HEK293T (cell line): ENCODE measurements at regions not wholly inside any gene's neighbourhood (a gene's known extent, or its start where the extent isn't known, plus 50 kb on each side); places are given as distances from the start of the nearest gene placed in this dataset.

Source experiments
- CTCF ChIA-PET: fragments of 350-600 bp; formaldehyde crosslinking; extraction: SDS; loops from one replicate; lab custom pipeline; 2021; ENCODE audit warnings: antibody characterized with exemption, inconsistent platforms; lab: Yijun Ruan, JAX
- POLR2A ChIA-PET: fragments of 350-600 bp; formaldehyde crosslinking; extraction: SDS; loops from one replicate; lab custom pipeline; 2020; ENCODE audit warnings: antibody characterized with exemption, inconsistent platforms; lab: Yijun Ruan, JAX
- DNase-seq: peaks from one replicate; pipeline ENCODE4 v3.0.0; 2012; ENCODE audit warnings: mixed read lengths; ENCODE audit errors: extremely low spot score
- ARNT ChIP-seq: fragments of 450-650 bp; IDR thresholded peaks from 2 replicates; pipeline ENCODE4 v1.6.1; 2017; ENCODE audit warnings: mild to moderate bottlenecking
- BHLHE40 ChIP-seq: fragments of 450-650 bp; IDR thresholded peaks from 2 replicates; pipeline ENCODE4 v1.6.1; 2016; ENCODE audit warnings: mild to moderate bottlenecking, moderate library complexity, borderline replicate concordance
- CTBP1 ChIP-seq: fragments of 450-650 bp; IDR thresholded peaks from 2 replicates; pipeline ENCODE4 v1.6.1; 2016; ENCODE audit warnings: borderline replicate concordance
- ELF4 ChIP-seq: fragments of 450-650 bp; IDR thresholded peaks from 2 replicates; pipeline ENCODE4 v1.6.1; 2017; ENCODE audit warnings: antibody characterized with exemption
- FOXA1 ChIP-seq: fragments of 450-650 bp; IDR thresholded peaks from 2 replicates; pipeline ENCODE4 v1.6.1; 2016; ENCODE audit warnings: mild to moderate bottlenecking
- FOXK2 ChIP-seq: fragments of 450-650 bp; IDR thresholded peaks from 2 replicates; pipeline ENCODE4 v1.6.1; 2016; ENCODE audit warnings: mild to moderate bottlenecking
- FOXM1 ChIP-seq: fragments of 450-650 bp; IDR thresholded peaks from 2 replicates; pipeline ENCODE4 v1.6.1; 2017; ENCODE audit warnings: mild to moderate bottlenecking, borderline replicate concordance
- HDGF ChIP-seq: fragments of 450-650 bp; IDR thresholded peaks from 2 replicates; pipeline ENCODE4 v1.6.1; 2017; ENCODE audit warnings: antibody characterized with exemption, borderline replicate concordance
- L3MBTL2 ChIP-seq: fragments of 450-650 bp; conservative IDR thresholded peaks from 2 replicates; pipeline ENCODE4 v1.6.1; 2016; ENCODE audit warnings: mild to moderate bottlenecking
- LEF1 ChIP-seq: fragments of 450-650 bp; IDR thresholded peaks from 2 replicates; pipeline ENCODE4 v1.6.1; 2017; ENCODE audit warnings: mild to moderate bottlenecking, borderline replicate concordance
- NFRKB ChIP-seq: fragments of 450-650 bp; IDR thresholded peaks from 2 replicates; pipeline ENCODE4 v1.6.1; 2016; ENCODE audit warnings: mild to moderate bottlenecking, moderate library complexity
- SP1 ChIP-seq: fragments of 450-650 bp; IDR thresholded peaks from 2 replicates; pipeline ENCODE4 v1.6.1; 2017
- SUZ12 ChIP-seq: fragments of 450-650 bp; IDR thresholded peaks from 2 replicates; pipeline ENCODE4 v1.6.1; 2016; ENCODE audit warnings: mild to moderate bottlenecking
- TARDBP ChIP-seq: fragments of 450-650 bp; IDR thresholded peaks from 2 replicates; pipeline ENCODE4 v1.6.1; 2016
- ZNF384 ChIP-seq: fragments of 450-650 bp; IDR thresholded peaks from 2 replicates; pipeline ENCODE4 v1.6.1; 2016
- TF ChIP-seq, protein P1 (sequence below): fragments of 450-650 bp; IDR thresholded peaks from 2 replicates; pipeline ENCODE4 v1.6.1; 2016

DNA sequence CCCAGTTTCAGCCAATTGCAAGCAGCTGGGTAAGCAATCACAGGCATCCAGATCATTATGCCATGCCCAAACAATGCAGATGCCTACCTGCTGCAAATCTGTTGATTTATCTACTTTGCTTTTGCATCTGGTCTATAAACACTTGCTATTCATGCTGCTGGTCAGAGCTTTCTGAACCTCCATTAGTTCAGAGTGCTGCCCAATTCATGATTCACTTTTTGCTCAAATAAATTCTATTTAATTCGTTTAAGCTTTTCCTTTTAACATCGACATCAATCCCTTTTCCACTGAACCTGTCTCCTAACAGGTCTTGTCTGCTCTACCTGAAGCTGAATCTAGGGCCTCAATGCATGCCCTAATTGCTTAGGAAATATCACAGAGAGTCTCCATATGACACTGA, 99.4 kb upstream of the C1orf87 start:
- DNase-seq = no peak
- ChIA-PET POLR2A (no interaction called here), CTCF (no interaction called here)
- TF ChIP-seq NFRKB (no peak), BHLHE40 (no peak), L3MBTL2 (no peak), TARDBP (no peak), CTBP1 (no peak), ZNF384 (no peak), ARNT (no peak), SP1 (no peak), ELF4 (no peak), HDGF (no peak), SUZ12 (no peak), FOXK2 (no peak), FOXA1 (no peak), LEF1 (no peak), FOXM1 (no peak)
- TF ChIP-seq, protein P1, sequence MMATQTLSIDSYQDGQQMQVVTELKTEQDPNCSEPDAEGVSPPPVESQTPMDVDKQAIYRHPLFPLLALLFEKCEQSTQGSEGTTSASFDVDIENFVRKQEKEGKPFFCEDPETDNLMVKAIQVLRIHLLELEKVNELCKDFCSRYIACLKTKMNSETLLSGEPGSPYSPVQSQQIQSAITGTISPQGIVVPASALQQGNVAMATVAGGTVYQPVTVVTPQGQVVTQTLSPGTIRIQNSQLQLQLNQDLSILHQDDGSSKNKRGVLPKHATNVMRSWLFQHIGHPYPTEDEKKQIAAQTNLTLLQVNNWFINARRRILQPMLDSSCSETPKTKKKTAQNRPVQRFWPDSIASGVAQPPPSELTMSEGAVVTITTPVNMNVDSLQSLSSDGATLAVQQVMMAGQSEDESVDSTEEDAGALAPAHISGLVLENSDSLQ = no peak

DNA sequence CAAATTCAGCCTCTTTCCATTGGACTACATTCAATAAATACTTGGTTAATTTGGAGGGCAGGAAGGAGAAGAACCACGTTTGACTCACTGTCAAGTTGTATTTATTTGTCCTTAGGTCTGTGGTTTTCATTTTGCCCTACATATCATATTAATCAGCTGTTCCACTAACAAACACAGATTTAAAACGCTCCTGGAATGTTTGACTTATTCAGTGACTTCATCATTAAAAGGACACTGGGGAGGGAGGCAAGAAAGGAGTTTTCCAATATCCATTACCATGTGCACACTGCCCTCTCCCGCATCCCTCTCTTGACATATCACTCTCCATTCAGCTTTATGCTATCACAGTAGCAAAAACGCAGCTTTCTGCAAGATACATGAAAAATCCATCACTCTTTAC, 98.2 kb upstream of the C1orf87 start:
- CTCF ChIA-PET = interaction anchor here (0.6 kb wide), 1 partner anchor 16 kb away, joined by 3 read pairs; no protein-coding TSS in a partner anchor
- no peak for DNase-seq
- TF ChIP-seq ARNT = no peak
- POLR2A ChIA-PET = no interaction called here

DNA sequence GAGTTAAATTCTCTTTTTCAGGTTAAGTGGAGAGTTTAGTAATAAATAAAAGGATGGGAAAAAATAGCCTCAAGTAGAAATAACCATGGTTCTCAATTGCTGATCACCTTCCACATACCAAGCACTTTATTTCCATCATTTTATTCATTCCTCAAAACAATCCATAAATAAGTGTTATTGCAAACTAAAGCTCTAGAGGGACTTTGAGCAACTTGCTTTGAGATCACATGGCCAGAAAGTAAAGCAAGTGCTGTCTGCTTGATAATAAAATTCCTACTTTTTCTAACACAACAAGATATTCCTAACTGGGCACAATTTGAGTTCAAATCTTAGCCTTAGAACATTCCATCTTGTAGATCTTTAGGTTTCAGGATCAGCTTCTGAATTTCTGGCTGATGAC, 97.1 kb upstream of the C1orf87 start:
- TF ChIP-seq LEF1 (no peak), FOXK2 (no peak), SP1 (no peak), ARNT (no peak), FOXA1 (no peak), BHLHE40 (no peak), HDGF (no peak), TARDBP (no peak), SUZ12 (no peak), L3MBTL2 (no peak), ZNF384 (no peak), ELF4 (no peak)
- TF ChIP-seq, protein P1 = no peak
- ChIA-PET CTCF (no interaction called here), POLR2A (no interaction called here)
- no peak for DNase-seq

DNA sequence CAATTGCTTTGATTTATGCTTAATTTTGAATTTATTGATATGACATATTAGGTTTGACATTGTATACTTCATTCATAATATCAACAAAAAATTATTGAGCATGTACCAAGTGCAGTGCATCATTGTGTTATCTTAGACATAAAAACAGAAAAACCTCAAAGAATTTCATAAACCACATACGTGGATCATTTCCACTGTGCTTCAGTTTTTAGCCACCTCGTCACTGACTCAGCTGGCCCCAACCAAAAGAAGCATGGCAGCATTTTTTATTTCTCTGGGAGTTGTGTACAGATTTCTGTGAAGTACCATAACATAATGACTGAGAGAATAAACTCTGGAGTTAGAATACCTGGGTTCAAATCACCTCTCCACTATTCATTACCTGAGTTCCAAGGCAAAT, 95.6 kb upstream of the C1orf87 start:
- DNase-seq = no peak
- no peak for TF ChIP-seq FOXA1
- no peak for TF ChIP-seq BHLHE40
- no peak for TF ChIP-seq SUZ12
- no peak for TF ChIP-seq CTBP1
- no peak for TF ChIP-seq ARNT
- TF ChIP-seq ZNF384 = no peak
- TF ChIP-seq FOXM1 = no peak
- no peak for TF ChIP-seq FOXK2
- TF ChIP-seq L3MBTL2 = no peak
- no peak for TF ChIP-seq NFRKB
- no peak for TF ChIP-seq LEF1
- no peak for TF ChIP-seq HDGF
- no peak for TF ChIP-seq ELF4
- no peak for TF ChIP-seq SP1
- ChIA-PET CTCF (no interaction called here), POLR2A (no interaction called here)

DNA sequence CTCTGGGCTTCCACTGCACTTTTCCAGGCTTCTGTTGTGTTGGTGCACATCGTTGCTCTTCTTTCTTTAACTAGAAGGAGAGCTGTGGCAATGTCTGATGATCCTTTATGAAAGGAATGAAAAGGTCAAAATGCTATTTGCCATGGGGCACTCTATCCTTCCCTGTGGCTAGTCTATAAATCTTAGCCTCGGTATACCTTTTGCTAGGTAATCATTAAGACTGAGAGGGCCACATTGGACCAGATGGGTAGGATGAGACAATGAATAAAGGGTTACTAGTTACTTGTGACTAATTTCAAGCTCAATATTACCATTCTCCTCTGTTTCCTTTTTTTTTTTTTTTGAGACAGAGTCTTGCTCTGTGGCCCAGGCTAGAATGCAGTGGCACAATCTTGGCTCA, 89.4 kb upstream of the C1orf87 start:
- TF ChIP-seq ELF4 (no peak), SUZ12 (no peak), L3MBTL2 (no peak), HDGF (no peak), TARDBP (no peak), LEF1 (no peak), BHLHE40 (no peak), FOXK2 (no peak), ZNF384 (no peak), CTBP1 (no peak), FOXA1 (no peak), ARNT (no peak)
- TF ChIP-seq, protein P1 = no peak
- CTCF ChIA-PET = no interaction called here
- POLR2A ChIA-PET = no interaction called here
- DNase-seq = no peak

DNA sequence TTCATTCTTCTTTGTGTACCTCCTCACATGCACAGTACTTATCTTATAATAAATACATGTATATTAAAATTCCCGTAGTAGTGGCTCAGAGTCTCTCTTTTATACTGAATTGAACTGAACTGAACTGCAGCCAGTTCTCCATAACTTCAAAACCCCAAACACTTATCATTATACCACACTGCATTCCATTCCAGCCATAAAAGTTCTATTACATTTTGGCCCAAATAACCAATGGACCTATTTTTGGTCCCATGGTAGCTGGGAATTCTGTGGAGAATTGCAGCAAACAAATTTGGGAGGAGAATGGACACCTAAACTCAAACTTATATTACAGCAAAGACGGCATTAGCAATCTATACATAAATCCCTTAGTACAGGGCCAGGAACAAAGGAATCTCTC, 86.6 kb upstream of the C1orf87 start:
- no peak for DNase-seq
- ChIA-PET POLR2A (no interaction called here), CTCF (no interaction called here)
- TF ChIP-seq SP1 (no peak), LEF1 (no peak), ELF4 (no peak), NFRKB (no peak), FOXM1 (no peak), ZNF384 (no peak), FOXK2 (no peak), HDGF (no peak), L3MBTL2 (no peak), SUZ12 (no peak), BHLHE40 (no peak), CTBP1 (no peak), TARDBP (no peak), ARNT (no peak), FOXA1 (no peak)
- TF ChIP-seq, protein P1 = no peak
